Endothelial cell of umbilical vein (primary cell): ENCODE measurements at regions not wholly inside any gene's neighbourhood (a gene's known extent, or its start where the extent isn't known, plus 50 kb on each side); places are given as distances from the start of the nearest gene placed in this dataset.

Experiments used
- BruUV-seq: library from RNA; stranded (reverse); fragments of 400-500 nt; replicated peaks from 2 replicates; lab custom pipeline; 2021; lab: Mats Ljungman, UMichigan
- CTCF ChIA-PET: fragments of 300-600, 350-600 bp; sonication (Branson Sonifier 250); formaldehyde crosslinking; loops from one replicate; lab custom pipeline; 2021; ENCODE audit warnings: antibody characterized with exemption, inconsistent platforms; lab: Charles Lee
- POLR2A ChIA-PET: fragments of 300-600, 350-600 bp; sonication (Branson Sonifier 250); formaldehyde crosslinking; loops from one replicate; lab custom pipeline; 2021; ENCODE audit warnings: antibody characterized with exemption, inconsistent platforms; lab: Charles Lee
- DNase-seq: peaks from one replicate; pipeline ENCODE4 v3.0.0-alpha.2; 2011; ENCODE audit warnings: low read depth, low spot score
- FAIRE-seq: peaks from 2 replicates; lab custom pipeline; 2011; peaks lifted over from hg19 to GRCh38; lab: Jason Lieb, UNC
- H2AFZ ChIP-seq: 2 replicates; pipeline ENCODE4 v1.6.0; 2012; ENCODE audit warnings: low read depth, low read length, control low read depth, inconsistent platforms
- H3K27ac ChIP-seq: 2 replicates; pipeline ENCODE4 v1.5.1; 2011; ENCODE audit warnings: low read depth, mild to moderate bottlenecking, control low read depth, low read length, moderate library complexity; ENCODE audit not compliant: insufficient read depth
- H3K27me3 ChIP-seq, 2 experiments: 2 replicates each; pipeline versions ENCODE4 v1.6.0 to v1.6.1; 2011; ENCODE audit warnings: low read length in 2 of 2, mixed read lengths in 1 of 2; ENCODE audit not compliant: control insufficient read depth in 2 of 2, insufficient read depth in 2 of 2
- H3K36me3 ChIP-seq, 2 experiments: 2 replicates in 1 of 2; 3 replicates in 1 of 2; pipeline ENCODE4 v1.5.1; 2011; ENCODE audit warnings: low read length in 2 of 2, mild to moderate bottlenecking in 1 of 2, moderate library complexity in 1 of 2; ENCODE audit not compliant: control insufficient read depth in 2 of 2, insufficient read depth in 2 of 2; ENCODE audit errors: extremely low read depth in 1 of 2
- H3K4me1 ChIP-seq: 3 replicates; pipeline ENCODE4 v1.5.1; 2011; ENCODE audit warnings: mild to moderate bottlenecking, low read length; ENCODE audit not compliant: control insufficient read depth, insufficient read depth; ENCODE audit errors: extremely low read depth
- H3K4me2 ChIP-seq: 2 replicates; pipeline ENCODE4 v1.6.1; 2011; ENCODE audit warnings: low read length, control low read depth, mixed read lengths; ENCODE audit not compliant: insufficient read depth
- H3K4me3 ChIP-seq, 3 experiments: fragments of 200-600 bp in 1 of 3; sonication (generic), shearing (Covaris generic) in 1 of 3; replicated peaks in 1 of 3; 2 replicates each; pipeline ENCODE4 v1.5.1; 2011 to 2016; ENCODE audit warnings: control low read depth in 3 of 3, low read length in 3 of 3, mild to moderate bottlenecking in 2 of 3, inconsistent platforms in 1 of 3, low read depth in 1 of 3, moderate library complexity in 1 of 3; ENCODE audit not compliant: insufficient read depth in 1 of 3
- H3K79me2 ChIP-seq: 2 replicates; pipeline ENCODE4 v1.6.0; 2012; ENCODE audit warnings: low read length, inconsistent platforms; ENCODE audit not compliant: control insufficient read depth, insufficient read depth
- H3K9ac ChIP-seq: replicated peaks from 2 replicates; pipeline ENCODE3; 2011; ENCODE audit warnings: low read length, control low read depth; ENCODE audit not compliant: insufficient read depth; ENCODE audit errors: extremely low read depth
- H3K9me1 ChIP-seq: replicated peaks from 3 replicates; pipeline ENCODE4 v1.6.0; 2011; ENCODE audit warnings: mild to moderate bottlenecking, low read length; ENCODE audit not compliant: control insufficient read depth, insufficient read depth; ENCODE audit errors: extremely low read depth
- H3K9me3 ChIP-seq: replicated peaks from 2 replicates; pipeline ENCODE4 v1.5.1; 2012; ENCODE audit warnings: low read length, inconsistent platforms; ENCODE audit not compliant: control insufficient read depth, insufficient read depth
- H4K20me1 ChIP-seq: replicated peaks from 2 replicates; pipeline ENCODE3; 2011; ENCODE audit warnings: mild to moderate bottlenecking, low read length; ENCODE audit not compliant: control insufficient read depth, insufficient read depth; ENCODE audit errors: extremely low read depth
- EZH2 ChIP-seq: IDR thresholded peaks from 2 replicates; pipeline ENCODE4 v1.6.1; 2012; ENCODE audit warnings: borderline replicate concordance, low read depth, mild to moderate bottlenecking, moderate library complexity, low read length, inconsistent platforms; ENCODE audit not compliant: severe bottlenecking
- FOS ChIP-seq: IDR thresholded peaks from 2 replicates; pipeline ENCODE4 v1.6.1; 2011; ENCODE audit warnings: mild to moderate bottlenecking, low read length, moderate library complexity, borderline replicate concordance; ENCODE audit not compliant: insufficient read depth
- GATA2 ChIP-seq: IDR thresholded peaks from 2 replicates; pipeline ENCODE4 v1.7.0; 2011; ENCODE audit warnings: low read depth, mild to moderate bottlenecking, moderate library complexity, mixed read lengths, low read length; ENCODE audit not compliant: insufficient read length, insufficient read depth
- JUN ChIP-seq: IDR thresholded peaks from 2 replicates; pipeline ENCODE4 v1.6.1; 2011; ENCODE audit warnings: borderline replicate concordance, low read depth; ENCODE audit not compliant: insufficient read length, insufficient read depth
- MYC ChIP-seq: IDR thresholded peaks from one replicate; pipeline ENCODE4 v1.6.1; 2011; ENCODE audit warnings: mild to moderate bottlenecking, low read depth, low read length
- POLR2A ChIP-seq: IDR thresholded peaks from 2 replicates; pipeline ENCODE4 v1.6.1; 2012; ENCODE audit warnings: low read depth, mild to moderate bottlenecking, control low read depth, low read length
- POLR2AphosphoS5 ChIP-seq: IDR thresholded peaks from 2 replicates; pipeline ENCODE4 v1.6.1; 2012; ENCODE audit warnings: low read depth, mild to moderate bottlenecking, control low read depth, low read length, moderate library complexity; ENCODE audit not compliant: insufficient read depth
- dilution Hi-C: fragments of 300-500 bp; cut with MboI; formaldehyde crosslinking; loops from one replicate; pipeline ENCODE4 v1.15.0; 2019; ENCODE audit warnings: low sequenced_read_pairs; ENCODE audit not compliant: extremely low pct_ligation_motif_present
- intact Hi-C: fragments of 100-400 bp; cut with micrococcal nuclease; formaldehyde crosslinking; loops from one replicate; pipeline ENCODE4 v1.10.0; 2022
- TF ChIP-seq, protein P1 (sequence below): IDR thresholded peaks from 2 replicates; pipeline ENCODE4 v1.6.1; 2011; ENCODE audit not compliant: insufficient read depth, insufficient read length
- TF ChIP-seq, protein P2 (sequence below), 2 donors: IDR thresholded peaks; 1 replicate in 1 of 2; 2 replicates in 1 of 2; pipeline ENCODE4 v1.5.1; 2011; ENCODE audit warnings: low read length in 2 of 2, mild to moderate bottlenecking in 2 of 2, moderate library complexity in 2 of 2, control low read depth in 1 of 2, inconsistent platforms in 1 of 2, low read depth in 1 of 2; ENCODE audit not compliant: insufficient read depth in 1 of 2; ENCODE audit errors: extremely low read depth in 1 of 2

GRCh38 chr11:70610566-70611565 is 212.5 kb downstream of the CTTN start:
- DNase-seq (no peak), FAIRE-seq (no peak)
- Histone ChIP-seq H2AFZ (no peak overlapping the region), H3K27me3 (no peaks in the 10 kb centered on the region), H3K4me2 (no peak overlapping the region), H3K9ac (no peak overlapping the region), H3K36me3 (no peaks in the 10 kb centered on the region), H4K20me1 (no peaks in the 10 kb centered on the region), H3K79me2 (no peaks in the 10 kb centered on the region), H3K9me1 (no peaks in the 10 kb centered on the region), H3K9me3 (peaks cover 2% of the 10 kb centered on the region), H3K4me3 (no peak overlapping the region), H3K4me1 (no peaks in the 10 kb centered on the region), H3K27ac (no peak overlapping the region)
- BruUV-seq, result no TSS peak
- no peak for TF ChIP-seq GATA2
- no peak for TF ChIP-seq JUN
- TF ChIP-seq, protein P1, sequence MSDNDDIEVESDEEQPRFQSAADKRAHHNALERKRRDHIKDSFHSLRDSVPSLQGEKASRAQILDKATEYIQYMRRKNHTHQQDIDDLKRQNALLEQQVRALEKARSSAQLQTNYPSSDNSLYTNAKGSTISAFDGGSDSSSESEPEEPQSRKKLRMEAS, result no peak
- no peak for TF ChIP-seq FOS
- TF ChIP-seq EZH2, result no peak
- TF ChIP-seq POLR2AphosphoS5, result no peak
- TF ChIP-seq, protein P2, sequence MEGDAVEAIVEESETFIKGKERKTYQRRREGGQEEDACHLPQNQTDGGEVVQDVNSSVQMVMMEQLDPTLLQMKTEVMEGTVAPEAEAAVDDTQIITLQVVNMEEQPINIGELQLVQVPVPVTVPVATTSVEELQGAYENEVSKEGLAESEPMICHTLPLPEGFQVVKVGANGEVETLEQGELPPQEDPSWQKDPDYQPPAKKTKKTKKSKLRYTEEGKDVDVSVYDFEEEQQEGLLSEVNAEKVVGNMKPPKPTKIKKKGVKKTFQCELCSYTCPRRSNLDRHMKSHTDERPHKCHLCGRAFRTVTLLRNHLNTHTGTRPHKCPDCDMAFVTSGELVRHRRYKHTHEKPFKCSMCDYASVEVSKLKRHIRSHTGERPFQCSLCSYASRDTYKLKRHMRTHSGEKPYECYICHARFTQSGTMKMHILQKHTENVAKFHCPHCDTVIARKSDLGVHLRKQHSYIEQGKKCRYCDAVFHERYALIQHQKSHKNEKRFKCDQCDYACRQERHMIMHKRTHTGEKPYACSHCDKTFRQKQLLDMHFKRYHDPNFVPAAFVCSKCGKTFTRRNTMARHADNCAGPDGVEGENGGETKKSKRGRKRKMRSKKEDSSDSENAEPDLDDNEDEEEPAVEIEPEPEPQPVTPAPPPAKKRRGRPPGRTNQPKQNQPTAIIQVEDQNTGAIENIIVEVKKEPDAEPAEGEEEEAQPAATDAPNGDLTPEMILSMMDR (IDR thresholded peaks at IDR 0.05; ENCODE audit: extremely low read depth in 1 of 2, insufficient read depth in 1 of 2, low read depth in 1 of 2, low read length in 2 of 2), result no peak
- TF ChIP-seq MYC, result no peak
- no peak for TF ChIP-seq POLR2A
- CTCF ChIA-PET, result no interaction called here
- intact Hi-C loops (no loop called here), dilution Hi-C loops (no loop called here)
- POLR2A ChIA-PET, result interaction anchor here (0.5 kb wide), 1 partner anchor 50 kb away, joined by 3 read pairs; no protein-coding TSS in a partner anchor
